H1 (cell line): ENCODE measurements at regions not wholly inside any gene's neighbourhood (a gene's known extent, or its start where the extent isn't known, plus 50 kb on each side); places are given as distances from the start of the nearest gene placed in this dataset.

Experiments
- CTCF ChIA-PET: fragments of 300-600 bp; sonication (Branson Sonifier 250); formaldehyde crosslinking; loops from one replicate; lab custom pipeline; 2021; ENCODE audit not compliant: partially characterized antibody; lab: Charles Lee
- POLR2A ChIA-PET: fragments of 300-600 bp; sonication (Branson Sonifier 250); formaldehyde crosslinking; loops from one replicate; lab custom pipeline; 2021; ENCODE audit warnings: inconsistent platforms; ENCODE audit not compliant: partially characterized antibody; lab: Charles Lee
- DNase-seq, 2 experiments: peaks; one replicate each; pipeline versions ENCODE4 v3.0.0 to v3.0.0-alpha.2; 2010 to 2022; ENCODE audit warnings: low spot score in 2 of 2, low read depth in 1 of 2, mixed read lengths in 1 of 2
- FAIRE-seq: peaks from 2 replicates; lab custom pipeline; 2011; peaks lifted over from hg19 to GRCh38; lab: Jason Lieb, UNC
- H2AFZ ChIP-seq: 2 replicates; pipeline ENCODE4 v1.8.1; 2012; ENCODE audit warnings: low read length, inconsistent platforms
- H2AK5ac ChIP-seq: 2 replicates; pipeline ENCODE4 v1.6.1; 2013; ENCODE audit warnings: low read depth, low read length
- H2BK120ac ChIP-seq: replicated peaks from 2 replicates; pipeline ENCODE3; 2013; ENCODE audit warnings: low read depth, low read length, inconsistent platforms
- H2BK12ac ChIP-seq: 2 replicates; pipeline ENCODE4 v1.6.1; 2013; ENCODE audit warnings: low read depth, low read length
- H2BK15ac ChIP-seq: 2 replicates; pipeline ENCODE4 v1.6.1; 2013; ENCODE audit warnings: low read length
- H2BK20ac ChIP-seq: 2 replicates; pipeline ENCODE4 v1.6.1; 2013; ENCODE audit warnings: low read length
- H2BK5ac ChIP-seq: 2 replicates; pipeline ENCODE4 v1.6.1; 2013; ENCODE audit warnings: low read depth, low read length
- H3K14ac ChIP-seq: 2 replicates; pipeline ENCODE4 v1.6.1; 2013; ENCODE audit warnings: inconsistent platforms; ENCODE audit not compliant: insufficient read length
- H3K18ac ChIP-seq: 2 replicates; pipeline ENCODE4 v1.6.1; 2013; ENCODE audit warnings: low read length; ENCODE audit errors: extremely low read depth
- H3K23ac ChIP-seq: 2 replicates; pipeline ENCODE4 v1.6.1; 2013; ENCODE audit warnings: inconsistent platforms; ENCODE audit not compliant: insufficient read length
- H3K23me2 ChIP-seq: 2 replicates; pipeline ENCODE4 v1.6.1; 2013; ENCODE audit warnings: low read depth, low read length
- H3K27ac ChIP-seq: 2 replicates; pipeline ENCODE4 v1.6.1; 2011; ENCODE audit warnings: low read depth, low read length, inconsistent platforms
- H3K27me3 ChIP-seq, 4 experiments: replicated peaks in 1 of 4; 1 replicate in 1 of 4; 2 replicates in 3 of 4; pipeline versions ENCODE4 v1.6.1 to v1.8.1; 2011 to 2013; ENCODE audit warnings: low read length in 3 of 4, mild to moderate bottlenecking in 3 of 4, inconsistent platforms in 2 of 4, mixed read lengths in 2 of 4, moderate library complexity in 1 of 4; ENCODE audit not compliant: control insufficient read depth in 3 of 4, insufficient read depth in 3 of 4; ENCODE audit errors: extremely low read depth in 1 of 4
- H3K36me3 ChIP-seq, 4 experiments: 2 replicates each; pipeline versions ENCODE4 v1.6.1 to v1.8.1; 2011 to 2013; ENCODE audit warnings: mild to moderate bottlenecking in 4 of 4, low read length in 3 of 4, moderate library complexity in 2 of 4, control low read depth in 1 of 4, inconsistent platforms in 1 of 4; ENCODE audit not compliant: insufficient read depth in 4 of 4, control insufficient read depth in 2 of 4
- H3K4ac ChIP-seq: replicated peaks from 2 replicates; pipeline ENCODE3; 2013; ENCODE audit warnings: low read length, low read depth, mixed read lengths, inconsistent platforms; ENCODE audit not compliant: insufficient read length
- H3K4me1 ChIP-seq, 4 experiments: replicated peaks in 1 of 4; 1 replicate in 1 of 4; 2 replicates in 3 of 4; pipeline versions ENCODE4 v1.6.1 to v1.8.1; 2011 to 2013; ENCODE audit warnings: low read length in 3 of 4, inconsistent platforms in 2 of 4, mixed read lengths in 1 of 4; ENCODE audit not compliant: insufficient read depth in 4 of 4, control insufficient read depth in 3 of 4
- H3K4me2 ChIP-seq, 2 experiments: 2 replicates each; pipeline versions ENCODE4 v1.6.1 to v1.8.1; 2011 to 2013; ENCODE audit warnings: low read depth in 2 of 2, low read length in 2 of 2, control low read depth in 1 of 2, inconsistent platforms in 1 of 2, mild to moderate bottlenecking in 1 of 2; ENCODE audit not compliant: insufficient read depth in 1 of 2
- H3K4me3 ChIP-seq, 4 experiments: fragments of 200-600, 300-600 bp in 1 of 4; sonication (generic), shearing (Covaris generic), sonication (Bioruptor Twin) in 1 of 4; 2 replicates each; pipeline versions ENCODE4 v1.5.1 to v1.8.1; 2011 to 2016; ENCODE audit warnings: low read length in 4 of 4, low read depth in 3 of 4, control low read depth in 2 of 4, inconsistent platforms in 2 of 4, mild to moderate bottlenecking in 2 of 4, mixed read lengths in 1 of 4, moderate library complexity in 1 of 4; ENCODE audit not compliant: insufficient read depth in 2 of 4; ENCODE audit errors: extremely low read depth in 1 of 4
- H3K56ac ChIP-seq: replicated peaks from 2 replicates; pipeline ENCODE3; 2013; ENCODE audit warnings: low read depth, mild to moderate bottlenecking, mixed read lengths, low read length, inconsistent platforms; ENCODE audit not compliant: insufficient read length
- H3K79me1 ChIP-seq: 2 replicates; pipeline ENCODE4 v1.6.1; 2013; ENCODE audit warnings: low read depth, low read length, control low read depth
- H3K79me2 ChIP-seq, 2 experiments: 2 replicates each; pipeline versions ENCODE4 v1.6.1 to v1.8.1; 2012 to 2013; ENCODE audit warnings: low read length in 2 of 2, mild to moderate bottlenecking in 2 of 2, inconsistent platforms in 1 of 2; ENCODE audit not compliant: insufficient read depth in 2 of 2, control insufficient read depth in 1 of 2
- H3K9ac ChIP-seq, 4 experiments: replicated peaks in 1 of 4; 1 replicate in 1 of 4; 2 replicates in 3 of 4; pipeline versions ENCODE4 v1.6.1 to v1.8.1; 2011 to 2013; ENCODE audit warnings: low read depth in 3 of 4, low read length in 3 of 4, control low read depth in 2 of 4, mild to moderate bottlenecking in 2 of 4, moderate library complexity in 2 of 4, inconsistent platforms in 1 of 4; ENCODE audit errors: extremely low read depth in 1 of 4
- H3K9me3 ChIP-seq, 2 experiments: 2 replicates each; pipeline versions ENCODE4 v1.6.1 to v1.8.1; 2012 to 2013; ENCODE audit warnings: mild to moderate bottlenecking in 2 of 2, moderate library complexity in 2 of 2, control low read depth in 1 of 2, inconsistent platforms in 1 of 2, low read depth in 1 of 2, low read length in 1 of 2, mixed read lengths in 1 of 2; ENCODE audit not compliant: insufficient read depth in 2 of 2
- H4K20me1 ChIP-seq, 2 experiments: replicated peaks in 1 of 2; 2 replicates each; pipeline versions ENCODE3 to v1.8.1; 2011 to 2013; ENCODE audit warnings: inconsistent platforms in 2 of 2, low read length in 2 of 2, mild to moderate bottlenecking in 1 of 2; ENCODE audit not compliant: insufficient read depth in 2 of 2, control insufficient read depth in 1 of 2
- H4K5ac ChIP-seq: 2 replicates; pipeline ENCODE4 v1.6.1; 2013; ENCODE audit warnings: low read length, low read depth, mixed read lengths, inconsistent platforms; ENCODE audit not compliant: insufficient read length
- H4K8ac ChIP-seq: 2 replicates; pipeline ENCODE4 v1.8.0; 2013; ENCODE audit warnings: mild to moderate bottlenecking, moderate library complexity, low read length, inconsistent platforms; ENCODE audit not compliant: insufficient read depth; ENCODE audit errors: extremely low read depth
- H4K91ac ChIP-seq: replicated peaks from 2 replicates; pipeline ENCODE3; 2013; ENCODE audit warnings: low read length, mixed read lengths, inconsistent platforms; ENCODE audit not compliant: insufficient read length
- ASH2L ChIP-seq: fragments of 200-600, 300-600 bp; sonication (generic); IDR thresholded peaks from one replicate; pipeline ENCODE4 v1.7.1; 2017; ENCODE audit warnings: low read length
- CHD2 ChIP-seq: IDR thresholded peaks from 2 replicates; pipeline ENCODE4 v1.6.1; 2012; ENCODE audit warnings: low read length, improper control_type of control experiment
- CTBP2 ChIP-seq: IDR thresholded peaks from 2 replicates; pipeline ENCODE4 v1.7.0; 2011; ENCODE audit warnings: borderline replicate concordance, mild to moderate bottlenecking, moderate library complexity, mixed read lengths, low read length; ENCODE audit not compliant: insufficient read depth, insufficient read length
- EGR1 ChIP-seq: IDR thresholded peaks from 2 replicates; pipeline ENCODE4 v1.6.1; 2011; ENCODE audit warnings: low read depth, low read length, borderline replicate concordance
- HDAC6 ChIP-seq: IDR thresholded peaks from one replicate; pipeline ENCODE4 v1.7.1; 2012; ENCODE audit warnings: low read depth, mild to moderate bottlenecking, inconsistent platforms, low read length, moderate library complexity
- JUN ChIP-seq: IDR thresholded peaks from 2 replicates; pipeline ENCODE4 v1.6.1; 2011; ENCODE audit warnings: low read depth, mild to moderate bottlenecking, improper control_type of control experiment, low read length
- RBBP5 ChIP-seq: IDR thresholded peaks from 2 replicates; pipeline ENCODE4 v1.7.1; 2012; ENCODE audit warnings: low read depth, mild to moderate bottlenecking, inconsistent platforms, low read length, moderate library complexity, borderline replicate concordance
- SAP30 ChIP-seq: fragments of 300-600 bp; sonication (generic); IDR thresholded peaks from 2 replicates; pipeline ENCODE4 v1.7.1; 2012; ENCODE audit warnings: low read length, moderate library complexity, mild to moderate bottlenecking, inconsistent platforms; ENCODE audit not compliant: insufficient read depth, insufficient replicate concordance
- SP1 ChIP-seq: IDR thresholded peaks from 2 replicates; pipeline ENCODE4 v1.6.1; 2011; ENCODE audit warnings: low read depth, low read length
- WGBS, 2 experiments: shearing (Covaris generic) in 1 of 2; methylation state at CpG; one replicate each; pipeline versions ENCODE4 v1.1.6 to v1.1.7; 2013 to 2015; ENCODE audit warnings: low lambda C conversion rate in 2 of 2, mixed read lengths in 2 of 2, inconsistent platforms in 1 of 2, low coverage in 1 of 2, missing lambda C conversion rate in 1 of 2; ENCODE audit not compliant: insufficient replicate concordance in 2 of 2, insufficient coverage in 1 of 2, insufficient read length in 1 of 2; ENCODE audit errors: extremely low coverage in 1 of 2, missing lambda C conversion rate in 1 of 2; 5-methylcytosine and 5-hydroxymethylcytosine counted together
- TF ChIP-seq, protein P1 (sequence below), 3 experiments: IDR thresholded peaks; 1 replicate in 2 of 3; 2 replicates in 1 of 3; pipeline versions ENCODE4 v1.5.1 to v1.6.1; 2011; ENCODE audit warnings: low read length in 3 of 3, mild to moderate bottlenecking in 3 of 3, inconsistent platforms in 2 of 3, low read depth in 1 of 3, moderate library complexity in 1 of 3; ENCODE audit not compliant: insufficient read depth in 1 of 3; ENCODE audit errors: control extremely low read depth in 1 of 3

GRCh38 chr2:67043781-67044478, 353.2 kb upstream of the ETAA1 start:
- Histone ChIP-seq H2AK5ac (no peak overlapping the region), H3K4me1 (peaks cover 0 to 8% (median 0%) of the 10 kb centered on the region in 4 experiments; a peak in 1 of 7 replicates), H3K56ac (no peak overlapping the region), H3K79me2 (no peaks in the 10 kb centered on the region), H3K27ac (no peak overlapping the region), H2BK120ac (no peak overlapping the region), H3K9ac (no peak overlapping the region), H3K4me3 (no peak overlapping the region), H3K18ac (no peak overlapping the region), H3K4me2 (no peak overlapping the region), H2BK15ac (no peak overlapping the region), H3K9me3 (no peaks in the 10 kb centered on the region), H4K20me1 (no peaks in the 10 kb centered on the region), H2BK20ac (no peak overlapping the region), H3K23ac (no peak overlapping the region), H3K14ac (no peak overlapping the region), H3K4ac (no peak overlapping the region), H3K79me1 (no peaks in the 10 kb centered on the region), H3K23me2 (no peaks in the 10 kb centered on the region; the same call in 1 of the 2 replicates), H4K91ac (no peak overlapping the region), H4K8ac (no peak overlapping the region), H2BK12ac (no peak overlapping the region), H3K27me3 (no peaks in the 10 kb centered on the region), H3K36me3 (no peaks in the 10 kb centered on the region), H2AFZ (no peak overlapping the region), H2BK5ac (no peak overlapping the region), H4K5ac (no peak overlapping the region)
- DNase-seq (no peak), FAIRE-seq (no peak)
- POLR2A ChIA-PET, result no interaction called here
- WGBS, 2 experiments, result 71% methylated on average over 3 of the region's 3 CpGs; no CpG with 5 or more reads in 1 of the 2 experiments
- CTCF ChIA-PET, result no interaction called here
- TF ChIP-seq CTBP2, result no peak
- no peak for TF ChIP-seq HDAC6
- no peak for TF ChIP-seq SP1
- TF ChIP-seq EGR1, result no peak
- TF ChIP-seq, protein P1, sequence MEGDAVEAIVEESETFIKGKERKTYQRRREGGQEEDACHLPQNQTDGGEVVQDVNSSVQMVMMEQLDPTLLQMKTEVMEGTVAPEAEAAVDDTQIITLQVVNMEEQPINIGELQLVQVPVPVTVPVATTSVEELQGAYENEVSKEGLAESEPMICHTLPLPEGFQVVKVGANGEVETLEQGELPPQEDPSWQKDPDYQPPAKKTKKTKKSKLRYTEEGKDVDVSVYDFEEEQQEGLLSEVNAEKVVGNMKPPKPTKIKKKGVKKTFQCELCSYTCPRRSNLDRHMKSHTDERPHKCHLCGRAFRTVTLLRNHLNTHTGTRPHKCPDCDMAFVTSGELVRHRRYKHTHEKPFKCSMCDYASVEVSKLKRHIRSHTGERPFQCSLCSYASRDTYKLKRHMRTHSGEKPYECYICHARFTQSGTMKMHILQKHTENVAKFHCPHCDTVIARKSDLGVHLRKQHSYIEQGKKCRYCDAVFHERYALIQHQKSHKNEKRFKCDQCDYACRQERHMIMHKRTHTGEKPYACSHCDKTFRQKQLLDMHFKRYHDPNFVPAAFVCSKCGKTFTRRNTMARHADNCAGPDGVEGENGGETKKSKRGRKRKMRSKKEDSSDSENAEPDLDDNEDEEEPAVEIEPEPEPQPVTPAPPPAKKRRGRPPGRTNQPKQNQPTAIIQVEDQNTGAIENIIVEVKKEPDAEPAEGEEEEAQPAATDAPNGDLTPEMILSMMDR (IDR thresholded peaks at IDR 0.05; ENCODE audit: control extremely low read depth in 1 of 3, insufficient read depth in 1 of 3, low read depth in 1 of 3, low read length in 3 of 3), result no peak
- TF ChIP-seq ASH2L, result no peak
- TF ChIP-seq RBBP5, result no peak
- no peak for TF ChIP-seq JUN
- TF ChIP-seq SAP30, result no peak
- no peak for TF ChIP-seq CHD2
